ENCODE measurements at regions not wholly inside any gene's neighbourhood (a gene's known extent, or its start where the extent isn't known, plus 50 kb on each side); places are given as distances from the start of the nearest gene placed in this dataset.
A peak's percentile ranks its signal among the peaks of the same experiment; 100 is the strongest.
"Not testable (repeated sequence)": the region's sequence is repeated elsewhere in the genome, so short reads cannot be mapped to it uniquely, and the experiment has no call there.

- DNase-seq: no peak
These were observed 583.9 kb downstream of the NTRK3 start for GRCh38 chr15:87672309-87673288.

GRCh38 chr15:87671289-87671688 lies 585.2 kb downstream of the NTRK3 start:
- DNase-seq: no peak

GRCh38 chr15:87669846-87670245 lies 586.7 kb downstream of the NTRK3 start:
- DNase-seq: no peak

- not testable (repeated sequence) for DNase-seq
These were observed 587.6 kb downstream of the NTRK3 start for GRCh38 chr15:87668768-87669564.

DNA sequence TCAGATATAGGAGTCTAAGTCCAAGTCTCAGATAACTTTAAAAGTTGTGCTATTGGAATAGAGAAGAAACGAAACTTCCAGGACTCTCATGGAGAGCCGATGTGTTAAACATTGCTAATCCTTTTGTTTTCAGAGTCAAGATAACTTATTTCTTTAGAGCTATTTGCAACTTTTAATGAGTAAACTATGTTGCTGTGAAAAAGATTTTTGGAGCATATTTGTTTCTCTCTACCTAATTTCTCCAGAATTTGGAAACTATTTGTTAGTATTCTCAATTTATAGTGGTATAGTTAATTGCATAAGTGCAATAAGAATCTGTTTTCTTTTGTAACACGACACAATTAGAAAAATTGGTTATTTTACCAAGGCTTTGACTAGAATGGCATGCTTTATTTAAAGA lies 588.9 kb downstream of the NTRK3 start:
- no peak for DNase-seq

- no peak for DNase-seq
These were observed 594.0 kb downstream of the NTRK3 start for GRCh38 chr15:87662575-87662974.

- DNase-seq: no peak
These were observed 594.8 kb downstream of the NTRK3 start for GRCh38 chr15:87661454-87662355.

- DNase-seq: no peak
These were observed 596.0 kb downstream of the NTRK3 start for GRCh38 chr15:87660251-87661129.

- DNase-seq: no peak
These were observed 600.2 kb downstream of the NTRK3 start for GRCh38 chr15:87656372-87656771.

DNA sequence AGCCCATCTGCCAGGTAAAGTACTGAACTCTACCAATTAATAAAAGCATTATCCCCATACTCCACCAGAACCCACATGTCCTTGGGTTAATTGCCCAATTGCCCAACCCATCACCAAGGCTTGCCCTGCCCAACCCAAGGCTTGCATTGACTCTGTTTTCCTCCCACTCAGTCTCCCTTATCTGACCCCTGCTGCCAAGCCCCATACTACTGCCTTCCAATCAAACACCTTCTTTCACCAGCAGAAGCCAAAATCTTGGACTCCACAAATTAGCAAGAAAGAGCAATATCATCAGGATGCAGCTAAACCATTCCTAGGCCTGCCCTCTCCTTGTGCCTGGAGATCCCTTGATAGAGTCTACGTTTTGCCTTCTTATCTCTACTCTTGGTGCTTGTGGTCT lies 602.9 kb downstream of the NTRK3 start:
- DNase-seq: no peak

DNA sequence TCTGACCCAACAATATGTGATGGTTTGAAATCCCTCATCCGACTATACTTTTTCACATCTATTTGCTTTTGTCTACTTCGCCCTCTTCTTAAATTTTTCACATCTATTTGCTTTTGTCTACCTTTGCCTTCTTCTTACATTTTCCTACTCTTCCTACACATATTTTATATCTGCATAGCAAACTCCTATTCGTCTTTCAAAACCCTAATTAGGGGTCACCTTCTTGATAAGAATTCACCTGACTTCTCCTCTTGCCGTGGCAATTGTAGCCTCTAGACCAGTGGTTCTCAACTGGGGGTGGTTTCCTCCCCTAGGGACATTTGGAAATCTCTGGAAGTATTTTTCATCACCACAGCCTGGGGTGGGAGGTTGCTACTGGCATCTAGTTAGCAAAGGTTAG lies 607.4 kb downstream of the NTRK3 start:
- no peak for DNase-seq

DNA sequence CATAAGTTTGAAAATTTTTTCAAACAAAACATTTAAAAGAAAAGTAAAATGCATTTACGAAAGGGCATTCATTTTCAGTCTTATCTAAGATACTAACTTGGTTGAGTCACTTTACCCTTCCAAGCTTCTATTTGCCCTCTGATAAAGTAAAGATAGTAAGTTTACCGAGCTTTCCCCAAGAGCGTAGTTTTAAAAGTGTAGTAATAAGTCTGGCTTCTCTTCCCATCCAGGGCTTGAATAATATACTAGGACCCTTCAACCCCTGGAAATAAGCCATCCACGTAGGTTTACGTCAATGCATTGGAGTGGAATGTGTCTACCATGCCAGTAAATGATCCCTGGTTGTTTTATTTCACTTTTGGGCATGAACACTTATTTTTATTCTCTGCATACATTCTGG lies 608.3 kb downstream of the NTRK3 start:
- no peak for DNase-seq

GRCh38 chr15:87645723-87646122 lies 610.8 kb downstream of the NTRK3 start:
- DNase-seq: no peak

DNA sequence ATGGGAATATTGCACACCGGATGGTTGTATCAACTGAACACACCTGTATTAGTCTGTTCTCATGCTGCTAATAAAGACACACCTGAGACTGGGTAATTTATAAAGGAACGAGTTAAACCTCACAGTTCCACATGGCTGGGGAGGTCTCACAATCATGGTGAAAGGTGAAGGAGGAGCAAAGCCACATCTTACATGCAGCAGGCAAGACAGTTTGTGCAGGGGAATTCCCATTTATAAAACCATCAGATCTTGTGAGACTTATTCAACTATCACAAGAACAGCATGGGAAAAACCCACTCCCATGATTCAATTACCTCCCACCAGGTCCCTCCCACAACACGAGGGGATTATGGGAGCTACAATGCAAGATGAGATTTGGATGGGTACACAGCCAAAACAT lies 613.5 kb downstream of the NTRK3 start:
- DNase-seq: peak in 1 of 2 donors; percentile 9

DNA sequence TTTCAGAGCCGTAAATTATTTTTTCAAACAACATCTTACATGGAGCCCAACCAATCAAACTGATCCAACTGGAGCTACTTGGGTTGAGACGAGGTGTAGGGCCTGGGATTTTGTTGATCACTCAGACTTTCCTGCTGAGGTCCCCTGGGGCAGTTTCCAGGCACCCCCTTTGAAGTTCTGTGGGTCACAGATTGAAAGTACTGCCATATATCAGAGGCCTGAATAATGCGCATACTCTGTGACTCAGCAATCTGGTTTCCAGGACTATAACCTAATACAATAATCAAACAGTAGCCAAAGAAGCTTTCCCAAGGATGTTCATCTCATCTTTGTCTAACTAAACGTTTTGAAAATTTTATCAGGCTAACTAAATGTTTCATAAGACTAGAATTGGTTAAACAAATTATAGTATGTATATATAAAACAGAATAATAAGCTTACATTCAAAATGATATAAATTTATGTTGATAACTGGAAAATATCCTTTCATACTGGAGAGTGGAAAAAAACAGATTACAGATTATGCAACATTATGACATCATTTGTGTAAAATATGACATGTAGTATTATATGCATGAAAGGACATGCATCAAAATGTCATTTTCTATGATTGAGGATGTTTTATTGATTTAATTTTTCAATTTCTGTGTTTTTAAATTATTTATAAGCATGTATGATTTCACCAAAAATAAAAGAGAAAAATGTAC lies 617.1 kb downstream of the NTRK3 start:
- no peak for DNase-seq

- no peak for DNase-seq
These were observed 617.9 kb downstream of the NTRK3 start for GRCh38 chr15:87638554-87639083.

DNA sequence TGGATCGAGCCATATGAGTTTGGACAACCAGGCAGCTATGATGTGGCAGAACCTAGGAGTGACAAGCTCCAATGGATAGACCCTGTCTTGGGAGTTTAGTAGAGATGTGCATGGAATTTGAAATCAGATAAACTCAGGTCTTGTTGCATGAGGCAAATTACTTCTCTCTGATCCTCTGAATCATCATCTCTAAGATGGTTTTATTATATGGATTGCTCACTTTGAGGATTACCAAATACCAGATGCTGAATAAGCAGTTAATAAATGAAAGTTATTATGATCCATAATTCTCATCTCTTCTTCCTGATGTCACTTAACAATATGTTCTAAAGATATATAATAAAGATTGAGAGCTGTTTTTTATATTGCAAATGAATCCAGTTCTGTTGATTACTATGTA lies 622.2 kb downstream of the NTRK3 start:
- DNase-seq: no peak

DNA sequence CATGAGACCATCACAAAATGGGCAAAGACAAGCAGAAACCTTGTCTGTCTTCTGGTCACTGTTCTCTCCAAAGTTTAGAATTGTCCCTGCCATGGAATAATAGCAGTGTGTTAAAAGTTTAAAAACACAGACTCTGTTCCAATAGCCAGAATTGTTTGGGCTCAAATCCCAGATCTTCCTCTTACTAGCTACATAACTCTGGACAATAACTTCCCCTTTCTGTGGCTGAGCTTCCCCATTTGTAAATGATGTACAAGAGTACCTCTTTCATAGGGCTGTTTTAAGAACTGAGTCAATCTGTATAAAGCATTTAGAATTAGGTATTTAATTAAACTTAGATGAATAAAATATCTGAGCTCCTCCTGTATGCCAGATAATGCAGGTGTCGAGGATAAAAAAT lies 623.0 kb downstream of the NTRK3 start:
- no peak for DNase-seq

DNA sequence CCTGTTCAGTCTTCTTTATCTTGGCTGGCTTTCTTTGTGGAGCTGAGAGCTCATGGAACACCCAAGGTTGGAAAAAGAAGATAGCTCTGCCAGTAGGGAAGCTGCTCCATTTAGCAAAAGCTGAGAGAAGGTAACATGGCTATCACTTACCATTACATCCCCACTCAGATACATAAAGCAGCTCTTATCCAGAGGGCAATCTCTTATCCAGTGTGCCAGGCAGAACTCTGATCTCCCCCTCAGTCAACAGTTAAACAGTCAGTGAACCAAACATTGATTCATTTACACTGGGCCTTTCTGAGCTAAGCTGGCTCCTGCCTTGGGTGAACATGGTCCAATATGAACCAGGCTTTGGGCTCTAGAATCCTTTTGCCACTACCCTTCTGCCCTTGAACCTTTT lies 624.2 kb downstream of the NTRK3 start:
- DNase-seq: no peak

DNA sequence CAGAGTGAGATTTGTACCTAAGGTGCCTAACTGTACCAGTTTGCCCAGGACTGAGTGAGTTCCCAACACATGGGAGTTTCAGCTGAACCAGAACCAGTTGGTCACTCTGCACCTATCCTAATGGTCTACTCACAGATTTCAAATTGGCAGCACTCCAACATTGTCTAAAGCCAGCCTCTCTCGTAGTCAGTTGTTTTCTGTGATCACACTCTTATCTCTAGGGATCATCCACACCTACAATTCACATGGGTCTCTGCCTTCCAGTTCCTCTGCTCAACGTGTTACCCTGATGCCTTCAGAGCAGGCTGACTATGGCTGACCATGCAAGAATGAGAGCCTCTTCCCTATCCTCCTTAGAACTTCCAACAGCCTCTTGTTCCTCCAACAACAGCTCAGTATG lies 624.8 kb downstream of the NTRK3 start:
- DNase-seq: no peak

DNA sequence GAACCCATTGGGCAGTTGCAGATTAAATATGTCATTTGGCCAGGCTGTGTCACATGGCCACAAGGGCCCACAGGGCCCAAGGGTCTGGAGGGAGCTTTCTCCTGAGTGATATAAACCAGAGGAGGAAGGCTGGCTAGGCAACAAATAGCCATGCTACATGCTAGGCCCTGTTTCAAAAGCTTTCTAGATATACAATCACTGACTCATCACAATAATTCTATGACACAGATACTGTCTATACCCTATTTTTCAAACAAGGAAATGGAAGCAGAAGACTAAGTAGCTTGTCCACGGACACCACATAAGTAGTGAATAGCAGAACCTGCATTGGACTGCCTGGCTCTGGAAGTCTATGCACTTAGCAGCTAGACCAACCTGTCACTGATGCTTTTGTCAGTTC lies 625.4 kb downstream of the NTRK3 start:
- DNase-seq: no peak
